ENCODE measurements at regions not wholly inside any gene's neighbourhood (a gene's known extent, or its start where the extent isn't known, plus 50 kb on each side); places are given as distances from the start of the nearest gene placed in this dataset.

DNA sequence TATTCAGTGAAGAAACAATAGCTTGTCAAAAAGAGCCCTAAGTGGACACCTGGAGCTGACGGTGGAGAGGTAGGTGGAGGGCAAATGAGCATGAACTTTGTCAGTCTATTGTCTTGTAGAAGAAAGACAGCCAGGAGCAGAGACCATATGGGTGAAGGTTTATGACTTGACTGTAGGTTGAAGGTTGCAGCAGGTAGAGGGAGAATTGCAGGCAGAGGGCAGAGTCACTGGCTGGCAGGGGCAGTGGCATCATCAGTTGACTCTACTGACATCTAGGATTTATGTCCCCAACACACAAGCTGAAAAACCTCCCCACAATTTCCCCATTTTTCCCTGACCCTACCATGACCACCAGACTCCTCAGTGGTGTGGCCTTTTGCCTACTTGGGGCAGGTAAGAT lies 243.6 kb upstream of the PRSS58 start:
- TF ChIP-seq, protein P1, sequence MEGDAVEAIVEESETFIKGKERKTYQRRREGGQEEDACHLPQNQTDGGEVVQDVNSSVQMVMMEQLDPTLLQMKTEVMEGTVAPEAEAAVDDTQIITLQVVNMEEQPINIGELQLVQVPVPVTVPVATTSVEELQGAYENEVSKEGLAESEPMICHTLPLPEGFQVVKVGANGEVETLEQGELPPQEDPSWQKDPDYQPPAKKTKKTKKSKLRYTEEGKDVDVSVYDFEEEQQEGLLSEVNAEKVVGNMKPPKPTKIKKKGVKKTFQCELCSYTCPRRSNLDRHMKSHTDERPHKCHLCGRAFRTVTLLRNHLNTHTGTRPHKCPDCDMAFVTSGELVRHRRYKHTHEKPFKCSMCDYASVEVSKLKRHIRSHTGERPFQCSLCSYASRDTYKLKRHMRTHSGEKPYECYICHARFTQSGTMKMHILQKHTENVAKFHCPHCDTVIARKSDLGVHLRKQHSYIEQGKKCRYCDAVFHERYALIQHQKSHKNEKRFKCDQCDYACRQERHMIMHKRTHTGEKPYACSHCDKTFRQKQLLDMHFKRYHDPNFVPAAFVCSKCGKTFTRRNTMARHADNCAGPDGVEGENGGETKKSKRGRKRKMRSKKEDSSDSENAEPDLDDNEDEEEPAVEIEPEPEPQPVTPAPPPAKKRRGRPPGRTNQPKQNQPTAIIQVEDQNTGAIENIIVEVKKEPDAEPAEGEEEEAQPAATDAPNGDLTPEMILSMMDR (IDR thresholded peaks at IDR 0.05): no peak
- TF ChIP-seq EP300 (IDR thresholded peaks at IDR 0.05): no peak

All from upper lobe of left lung (tissue), 4 donors.